Kidney (tissue), 13 donors: ENCODE measurements at regions not wholly inside any gene's neighbourhood (a gene's known extent, or its start where the extent isn't known, plus 50 kb on each side); places are given as distances from the start of the nearest gene placed in this dataset.

Experiments used
- DNase-seq, 5 donors: peaks; one replicate each; pipeline ENCODE4 v3.0.0-alpha.2; 2013 to 2020
- FAIRE-seq: peaks from 2 replicates; lab custom pipeline; 2012; peaks lifted over from hg19 to GRCh38; lab: Jason Lieb, UNC
- H3K27ac ChIP-seq, 2 donors: one replicate each; pipeline ENCODE4 v1.7.0; 2013; ENCODE audit warnings: low read depth in 2 of 2, low read length in 2 of 2, inconsistent platforms in 1 of 2
- H3K27me3 ChIP-seq: one replicate; pipeline ENCODE4 v1.7.1; 2013; ENCODE audit warnings: low read length, inconsistent platforms; ENCODE audit not compliant: control insufficient read depth, insufficient read depth
- H3K36me3 ChIP-seq, 3 donors: one replicate each; pipeline versions ENCODE4 v1.7.0 to v1.7.1; 2013; ENCODE audit warnings: low read length in 3 of 3, control low read depth in 1 of 3, inconsistent platforms in 1 of 3; ENCODE audit not compliant: insufficient read depth in 3 of 3, control insufficient read depth in 2 of 3
- H3K4me1 ChIP-seq, 3 donors: one replicate each; pipeline versions ENCODE4 v1.7.0 to v1.7.1; 2013; ENCODE audit warnings: low read length in 3 of 3, inconsistent platforms in 1 of 3, low read depth in 1 of 3; ENCODE audit not compliant: control insufficient read depth in 2 of 3, insufficient read depth in 2 of 3
- H3K4me3 ChIP-seq, 3 donors: one replicate each; pipeline versions ENCODE4 v1.7.0 to v1.8.1; 2013; ENCODE audit warnings: low read length in 3 of 3, control low read depth in 1 of 3, inconsistent platforms in 1 of 3
- H3K9ac ChIP-seq, 3 donors: one replicate each; pipeline versions ENCODE4 v1.7.0 to v1.7.1; 2013; ENCODE audit warnings: low read length in 3 of 3, control low read depth in 1 of 3, inconsistent platforms in 1 of 3
- H3K9me3 ChIP-seq, 3 donors: one replicate each; pipeline versions ENCODE4 v1.7.0 to v1.7.1; 2013; ENCODE audit warnings: low read length in 3 of 3, control low read depth in 1 of 3, inconsistent platforms in 1 of 3; ENCODE audit not compliant: control insufficient read depth in 2 of 3, insufficient read depth in 1 of 3
- intact Hi-C: fragments of 100-400 bp; cut with DNase I; formaldehyde crosslinking; loops from one replicate; pipeline ENCODE4 v1.11.1; 2022
- TF ChIP-seq, protein P1 (sequence below): IDR thresholded peaks from 3 replicates; pipeline ENCODE4 v1.5.1; 2012; ENCODE audit warnings: mild to moderate bottlenecking, moderate library complexity, borderline replicate concordance; ENCODE audit not compliant: insufficient read depth; ENCODE audit errors: extremely low read depth
- donor health status: control.
- donor health status: control.
- donor health status: control.
- donor health status: control.
- donor health status: control.
- donor health status: DM: yes; HTN: yes; CAD: no.
- donor health status: Normal renal cell carcinoma (clear cell type).

DNA sequence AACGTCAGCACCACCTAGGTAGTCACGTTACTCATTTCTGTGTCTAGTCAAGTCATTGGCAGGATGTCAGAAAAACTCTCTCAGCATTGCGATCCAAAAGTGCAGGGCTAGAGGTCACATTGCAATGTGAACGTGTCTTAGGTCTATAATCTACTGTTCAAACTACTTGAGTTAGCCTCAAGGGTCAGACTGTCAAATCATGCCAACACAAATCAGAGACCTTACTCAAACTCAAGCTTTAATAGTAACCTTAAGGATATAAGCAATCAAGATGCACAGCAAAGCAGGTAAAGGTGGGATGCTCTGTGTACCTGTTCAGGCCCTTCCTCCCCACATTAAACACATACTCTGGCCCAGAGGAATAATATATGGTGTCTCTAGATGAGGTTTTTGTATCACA is 114.4 kb upstream of the NOCT start:
- no peak for DNase-seq
- Histone ChIP-seq H3K4me1 (no peaks in the 10 kb centered on the region), H3K9me3 (no peaks in the 10 kb centered on the region), H3K9ac (no peak overlapping the region), H3K4me3 (no peak overlapping the region), H3K36me3 (no peaks in the 10 kb centered on the region), H3K27ac (no peak overlapping the region), H3K27me3 (no peaks in the 10 kb centered on the region)
- intact Hi-C loops: no loop called here
- TF ChIP-seq, protein P1, sequence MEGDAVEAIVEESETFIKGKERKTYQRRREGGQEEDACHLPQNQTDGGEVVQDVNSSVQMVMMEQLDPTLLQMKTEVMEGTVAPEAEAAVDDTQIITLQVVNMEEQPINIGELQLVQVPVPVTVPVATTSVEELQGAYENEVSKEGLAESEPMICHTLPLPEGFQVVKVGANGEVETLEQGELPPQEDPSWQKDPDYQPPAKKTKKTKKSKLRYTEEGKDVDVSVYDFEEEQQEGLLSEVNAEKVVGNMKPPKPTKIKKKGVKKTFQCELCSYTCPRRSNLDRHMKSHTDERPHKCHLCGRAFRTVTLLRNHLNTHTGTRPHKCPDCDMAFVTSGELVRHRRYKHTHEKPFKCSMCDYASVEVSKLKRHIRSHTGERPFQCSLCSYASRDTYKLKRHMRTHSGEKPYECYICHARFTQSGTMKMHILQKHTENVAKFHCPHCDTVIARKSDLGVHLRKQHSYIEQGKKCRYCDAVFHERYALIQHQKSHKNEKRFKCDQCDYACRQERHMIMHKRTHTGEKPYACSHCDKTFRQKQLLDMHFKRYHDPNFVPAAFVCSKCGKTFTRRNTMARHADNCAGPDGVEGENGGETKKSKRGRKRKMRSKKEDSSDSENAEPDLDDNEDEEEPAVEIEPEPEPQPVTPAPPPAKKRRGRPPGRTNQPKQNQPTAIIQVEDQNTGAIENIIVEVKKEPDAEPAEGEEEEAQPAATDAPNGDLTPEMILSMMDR: no peak
- FAIRE-seq: no peak

DNA sequence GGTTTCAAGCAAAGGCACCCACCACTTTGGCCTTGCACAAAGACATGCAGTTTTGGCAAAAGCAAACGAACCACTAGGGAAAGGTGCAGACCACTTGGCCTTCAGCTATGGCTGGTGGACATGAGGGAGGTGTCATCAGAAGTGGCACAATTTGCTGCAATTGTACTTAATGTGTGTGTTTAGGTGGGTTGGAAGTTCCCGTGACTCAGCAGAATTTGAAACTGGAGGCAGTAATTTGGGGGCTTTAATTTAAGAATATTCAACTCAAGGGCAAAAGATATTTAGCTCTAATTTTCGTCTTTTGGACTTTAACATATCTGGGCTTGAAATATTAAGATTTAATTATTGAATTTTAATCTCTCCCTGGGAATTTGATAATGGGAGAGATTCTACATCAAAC is 115.6 kb upstream of the NOCT start:
- Histone ChIP-seq H3K4me1 (no peaks in the 10 kb centered on the region), H3K27me3 (no peaks in the 10 kb centered on the region), H3K4me3 (no peak overlapping the region), H3K9me3 (no peaks in the 10 kb centered on the region), H3K9ac (no peak overlapping the region), H3K36me3 (no peaks in the 10 kb centered on the region), H3K27ac (no peak overlapping the region)
- FAIRE-seq (no peak), DNase-seq (no peak)
- TF ChIP-seq, protein P1: no peak
- intact Hi-C loops: no loop called here

DNA sequence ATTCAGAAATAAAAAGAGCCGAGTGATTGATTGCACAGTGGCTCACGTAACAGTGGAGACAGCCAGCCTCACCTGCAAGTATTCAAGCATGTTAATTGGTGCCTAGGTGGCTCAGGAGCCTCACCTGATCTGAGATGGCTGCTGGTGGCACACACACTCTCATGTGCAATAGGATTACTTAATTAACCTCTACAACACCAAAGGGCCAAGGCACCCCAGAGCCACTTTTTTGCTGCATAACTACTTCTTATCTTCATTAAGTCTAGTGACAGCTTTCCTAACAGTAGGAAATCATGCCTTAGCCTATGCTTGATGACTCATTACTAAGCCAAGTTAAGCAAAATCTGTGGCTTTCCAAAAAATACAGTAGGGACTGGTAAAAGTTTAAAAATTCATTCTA is 117.3 kb upstream of the NOCT start:
- FAIRE-seq (no peak), DNase-seq (no peak)
- H3K9ac ChIP-seq: no peak overlapping the region
- H3K27ac ChIP-seq: no peak overlapping the region
- no peaks in the 10 kb centered on the region for H3K27me3 ChIP-seq
- no peaks in the 10 kb centered on the region for H3K9me3 ChIP-seq
- intact Hi-C loops: no loop called here
- TF ChIP-seq, protein P1: no peak
- H3K4me1 ChIP-seq: no peaks in the 10 kb centered on the region
- no peaks in the 10 kb centered on the region for H3K36me3 ChIP-seq
- no peak overlapping the region for H3K4me3 ChIP-seq

DNA sequence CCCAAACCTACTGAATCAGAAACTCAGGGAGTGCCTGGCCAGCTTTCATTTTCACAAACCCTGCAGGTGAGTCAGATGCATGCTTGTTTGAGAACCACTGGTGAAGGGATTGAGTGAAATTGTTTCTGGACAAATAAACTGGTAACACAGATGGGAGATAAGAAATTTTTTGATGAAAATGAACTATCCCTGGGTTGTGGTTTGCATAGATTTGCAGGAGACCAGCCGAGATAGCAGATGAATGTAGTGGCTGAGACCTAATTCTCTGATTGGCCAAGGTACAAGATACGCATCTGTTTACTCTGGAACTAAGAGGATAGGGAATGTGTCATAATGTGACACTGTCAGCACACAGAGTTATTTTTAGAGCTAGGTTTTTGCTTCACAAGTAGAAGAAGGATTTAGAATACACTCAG is 117.8 kb upstream of the NOCT start:
- intact Hi-C loops: no loop called here
- H3K36me3 ChIP-seq: no peaks in the 10 kb centered on the region
- no peaks in the 10 kb centered on the region for H3K27me3 ChIP-seq
- no peak overlapping the region for H3K4me3 ChIP-seq
- no peaks in the 10 kb centered on the region for H3K4me1 ChIP-seq
- TF ChIP-seq, protein P1: no peak
- no peak overlapping the region for H3K27ac ChIP-seq
- no peak overlapping the region for H3K9ac ChIP-seq
- H3K9me3 ChIP-seq: no peaks in the 10 kb centered on the region
- FAIRE-seq: no peak
- DNase-seq: no peak
